ENCODE measurements at regions not wholly inside any gene's neighbourhood (a gene's known extent, or its start where the extent isn't known, plus 50 kb on each side); places are given as distances from the start of the nearest gene placed in this dataset.

GRCh38 chr1:168876830-168877229, 147.8 kb upstream of the DPT start:
- no peak for TF ChIP-seq POLR2A (IDR thresholded peaks at IDR 0.05; ENCODE audit: low read length)
- TF ChIP-seq GATA1 (IDR thresholded peaks at IDR 0.05; ENCODE audit: low read depth, low read length) = no peak
